Uterus (tissue), 2 donors: ENCODE measurements at regions not wholly inside any gene's neighbourhood (a gene's known extent, or its start where the extent isn't known, plus 50 kb on each side); places are given as distances from the start of the nearest gene placed in this dataset.

Experiments used
- POLR2A ChIP-seq, 2 donors: fragments of 450-650 bp; IDR thresholded peaks; one replicate each; pipeline ENCODE4 v1.6.1; 2016; ENCODE audit warnings: antibody characterized with exemption in 2 of 2, mild to moderate bottlenecking in 1 of 2, moderate library complexity in 1 of 2
- TF ChIP-seq, protein P1 (sequence below), 4 experiments: fragments of 200-600 bp in 2 of 4; fragments of 450-650 bp in 2 of 4; sonication (generic) in 2 of 4; IDR thresholded peaks; one replicate each; pipeline ENCODE4 v1.5.1; 2016 to 2019; ENCODE audit warnings: antibody characterized with exemption in 4 of 4, mild to moderate bottlenecking in 2 of 4, moderate library complexity in 1 of 4

DNA sequence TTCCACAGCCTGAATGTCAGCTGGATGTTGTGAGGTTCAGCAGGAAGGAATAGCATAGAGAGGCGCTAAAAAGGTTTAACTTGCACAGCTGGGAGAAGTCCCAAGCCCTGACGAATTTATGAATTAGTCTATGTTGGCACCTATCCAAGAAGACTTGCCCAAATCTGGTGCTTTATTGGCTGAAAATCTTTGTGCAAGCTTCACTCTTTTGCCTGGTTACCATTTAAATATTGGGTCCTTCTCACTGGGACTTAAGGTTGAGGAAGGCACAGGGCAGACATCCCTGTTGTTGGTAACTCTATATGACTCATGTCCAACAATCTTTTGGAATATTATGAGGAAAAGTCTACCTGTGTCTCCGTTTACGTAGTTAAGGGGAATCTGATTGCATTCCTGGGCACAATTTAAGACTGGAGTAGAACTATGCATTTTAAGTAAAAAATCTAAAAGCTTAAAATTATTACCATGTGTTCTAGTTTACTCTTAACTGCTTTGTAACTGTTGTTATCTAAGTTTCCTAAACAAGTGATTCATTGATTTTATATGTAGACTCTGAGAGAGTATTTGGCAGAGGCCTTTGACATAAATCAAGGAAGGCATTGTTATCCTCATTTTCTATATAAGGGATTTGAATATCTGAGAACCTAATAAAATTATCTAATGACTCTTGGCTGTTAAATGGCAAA, 181.7 kb upstream of the DPYD start:
- TF ChIP-seq, protein P1, sequence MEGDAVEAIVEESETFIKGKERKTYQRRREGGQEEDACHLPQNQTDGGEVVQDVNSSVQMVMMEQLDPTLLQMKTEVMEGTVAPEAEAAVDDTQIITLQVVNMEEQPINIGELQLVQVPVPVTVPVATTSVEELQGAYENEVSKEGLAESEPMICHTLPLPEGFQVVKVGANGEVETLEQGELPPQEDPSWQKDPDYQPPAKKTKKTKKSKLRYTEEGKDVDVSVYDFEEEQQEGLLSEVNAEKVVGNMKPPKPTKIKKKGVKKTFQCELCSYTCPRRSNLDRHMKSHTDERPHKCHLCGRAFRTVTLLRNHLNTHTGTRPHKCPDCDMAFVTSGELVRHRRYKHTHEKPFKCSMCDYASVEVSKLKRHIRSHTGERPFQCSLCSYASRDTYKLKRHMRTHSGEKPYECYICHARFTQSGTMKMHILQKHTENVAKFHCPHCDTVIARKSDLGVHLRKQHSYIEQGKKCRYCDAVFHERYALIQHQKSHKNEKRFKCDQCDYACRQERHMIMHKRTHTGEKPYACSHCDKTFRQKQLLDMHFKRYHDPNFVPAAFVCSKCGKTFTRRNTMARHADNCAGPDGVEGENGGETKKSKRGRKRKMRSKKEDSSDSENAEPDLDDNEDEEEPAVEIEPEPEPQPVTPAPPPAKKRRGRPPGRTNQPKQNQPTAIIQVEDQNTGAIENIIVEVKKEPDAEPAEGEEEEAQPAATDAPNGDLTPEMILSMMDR (IDR thresholded peaks at IDR 0.05), result no peak
- no peak for TF ChIP-seq POLR2A (IDR thresholded peaks at IDR 0.05)
